ENCODE measurements at regions not wholly inside any gene's neighbourhood (a gene's known extent, or its start where the extent isn't known, plus 50 kb on each side); places are given as distances from the start of the nearest gene placed in this dataset.

- TF ChIP-seq EZH2phosphoT487 (IDR thresholded peaks at IDR 0.05; ENCODE audit: insufficient read depth, low read depth): no peak
- no peak for TF ChIP-seq EZH2 (IDR thresholded peaks at IDR 0.05; ENCODE audit: insufficient read depth, poor library complexity, severe bottlenecking)
Measured at GRCh38 chr11:92425127-92425526, 200.5 kb downstream of the FAT3 start.

All from GM23248 (cell line).